PFSK-1 (cell line): ENCODE measurements at regions not wholly inside any gene's neighbourhood (a gene's known extent, or its start where the extent isn't known, plus 50 kb on each side); places are given as distances from the start of the nearest gene placed in this dataset.

ENCODE experiments used
- POLR2AphosphoS5 ChIP-seq: IDR thresholded peaks from 2 replicates; pipeline ENCODE4 v1.6.1; 2012; ENCODE audit warnings: low read depth, mild to moderate bottlenecking, control low read depth, low read length, moderate library complexity
- SIN3A ChIP-seq: IDR thresholded peaks from 2 replicates; pipeline ENCODE4 v1.6.1; 2012; ENCODE audit warnings: mild to moderate bottlenecking, low read length, moderate library complexity, borderline replicate concordance; ENCODE audit not compliant: insufficient read depth

DNA sequence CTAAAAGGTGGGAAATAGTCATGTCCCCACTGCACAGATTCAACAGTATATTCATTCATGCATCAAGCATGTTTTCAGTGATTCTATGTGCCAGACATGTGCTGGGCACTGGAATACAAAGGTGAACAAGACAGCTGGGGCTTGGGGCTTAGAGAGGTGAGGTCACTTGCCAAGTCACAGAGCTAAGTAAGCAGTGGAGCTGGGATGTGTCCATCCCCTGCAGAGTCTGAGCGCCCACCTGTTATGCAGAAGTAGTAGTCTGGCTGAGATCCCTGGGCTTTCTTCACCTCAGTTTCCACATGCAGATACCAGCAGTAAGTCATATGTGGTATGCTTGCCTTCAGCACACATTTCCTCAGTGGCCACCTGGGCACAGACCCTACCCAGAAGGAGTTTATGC, 263.8 kb downstream of the DHX35 start:
- TF ChIP-seq POLR2AphosphoS5 = no peak
- no peak for TF ChIP-seq SIN3A
